Endothelial cell of umbilical vein (primary cell): ENCODE measurements at regions not wholly inside any gene's neighbourhood (a gene's known extent, or its start where the extent isn't known, plus 50 kb on each side); places are given as distances from the start of the nearest gene placed in this dataset.

Experiments
- BruUV-seq: library from RNA; stranded (reverse); fragments of 400-500 nt; replicated peaks from 2 replicates; lab custom pipeline; 2021; lab: Mats Ljungman, UMichigan
- CTCF ChIA-PET: fragments of 300-600, 350-600 bp; sonication (Branson Sonifier 250); formaldehyde crosslinking; loops from one replicate; lab custom pipeline; 2021; ENCODE audit warnings: antibody characterized with exemption, inconsistent platforms; lab: Charles Lee
- POLR2A ChIA-PET: fragments of 300-600, 350-600 bp; sonication (Branson Sonifier 250); formaldehyde crosslinking; loops from one replicate; lab custom pipeline; 2021; ENCODE audit warnings: antibody characterized with exemption, inconsistent platforms; lab: Charles Lee
- DNase-seq: peaks from one replicate; pipeline ENCODE4 v3.0.0-alpha.2; 2011; ENCODE audit warnings: low read depth, low spot score
- FAIRE-seq: peaks from 2 replicates; lab custom pipeline; 2011; peaks lifted over from hg19 to GRCh38; lab: Jason Lieb, UNC
- H2AFZ ChIP-seq: 2 replicates; pipeline ENCODE4 v1.6.0; 2012; ENCODE audit warnings: low read depth, low read length, control low read depth, inconsistent platforms
- H3K27ac ChIP-seq: 2 replicates; pipeline ENCODE4 v1.5.1; 2011; ENCODE audit warnings: low read depth, mild to moderate bottlenecking, control low read depth, low read length, moderate library complexity; ENCODE audit not compliant: insufficient read depth
- H3K27me3 ChIP-seq, 2 experiments: 2 replicates each; pipeline versions ENCODE4 v1.6.0 to v1.6.1; 2011; ENCODE audit warnings: low read length in 2 of 2, mixed read lengths in 1 of 2; ENCODE audit not compliant: control insufficient read depth in 2 of 2, insufficient read depth in 2 of 2
- H3K36me3 ChIP-seq, 2 experiments: 2 replicates in 1 of 2; 3 replicates in 1 of 2; pipeline ENCODE4 v1.5.1; 2011; ENCODE audit warnings: low read length in 2 of 2, mild to moderate bottlenecking in 1 of 2, moderate library complexity in 1 of 2; ENCODE audit not compliant: control insufficient read depth in 2 of 2, insufficient read depth in 2 of 2; ENCODE audit errors: extremely low read depth in 1 of 2
- H3K4me1 ChIP-seq: 3 replicates; pipeline ENCODE4 v1.5.1; 2011; ENCODE audit warnings: mild to moderate bottlenecking, low read length; ENCODE audit not compliant: control insufficient read depth, insufficient read depth; ENCODE audit errors: extremely low read depth
- H3K4me2 ChIP-seq: 2 replicates; pipeline ENCODE4 v1.6.1; 2011; ENCODE audit warnings: low read length, control low read depth, mixed read lengths; ENCODE audit not compliant: insufficient read depth
- H3K4me3 ChIP-seq, 3 experiments: fragments of 200-600 bp in 1 of 3; sonication (generic), shearing (Covaris generic) in 1 of 3; replicated peaks in 1 of 3; 2 replicates each; pipeline ENCODE4 v1.5.1; 2011 to 2016; ENCODE audit warnings: control low read depth in 3 of 3, low read length in 3 of 3, mild to moderate bottlenecking in 2 of 3, inconsistent platforms in 1 of 3, low read depth in 1 of 3, moderate library complexity in 1 of 3; ENCODE audit not compliant: insufficient read depth in 1 of 3
- H3K79me2 ChIP-seq: 2 replicates; pipeline ENCODE4 v1.6.0; 2012; ENCODE audit warnings: low read length, inconsistent platforms; ENCODE audit not compliant: control insufficient read depth, insufficient read depth
- H3K9ac ChIP-seq: replicated peaks from 2 replicates; pipeline ENCODE3; 2011; ENCODE audit warnings: low read length, control low read depth; ENCODE audit not compliant: insufficient read depth; ENCODE audit errors: extremely low read depth
- H3K9me1 ChIP-seq: replicated peaks from 3 replicates; pipeline ENCODE4 v1.6.0; 2011; ENCODE audit warnings: mild to moderate bottlenecking, low read length; ENCODE audit not compliant: control insufficient read depth, insufficient read depth; ENCODE audit errors: extremely low read depth
- H3K9me3 ChIP-seq: replicated peaks from 2 replicates; pipeline ENCODE4 v1.5.1; 2012; ENCODE audit warnings: low read length, inconsistent platforms; ENCODE audit not compliant: control insufficient read depth, insufficient read depth
- H4K20me1 ChIP-seq: replicated peaks from 2 replicates; pipeline ENCODE3; 2011; ENCODE audit warnings: mild to moderate bottlenecking, low read length; ENCODE audit not compliant: control insufficient read depth, insufficient read depth; ENCODE audit errors: extremely low read depth
- CTCF ChIP-seq, 2 donors: IDR thresholded peaks; 1 replicate in 1 of 2; 2 replicates in 1 of 2; pipeline ENCODE4 v1.5.1; 2011; ENCODE audit warnings: low read length in 2 of 2, mild to moderate bottlenecking in 2 of 2, moderate library complexity in 2 of 2, control low read depth in 1 of 2, inconsistent platforms in 1 of 2, low read depth in 1 of 2; ENCODE audit not compliant: insufficient read depth in 1 of 2; ENCODE audit errors: extremely low read depth in 1 of 2
- EZH2 ChIP-seq: IDR thresholded peaks from 2 replicates; pipeline ENCODE4 v1.6.1; 2012; ENCODE audit warnings: borderline replicate concordance, low read depth, mild to moderate bottlenecking, moderate library complexity, low read length, inconsistent platforms; ENCODE audit not compliant: severe bottlenecking
- FOS ChIP-seq: IDR thresholded peaks from 2 replicates; pipeline ENCODE4 v1.6.1; 2011; ENCODE audit warnings: mild to moderate bottlenecking, low read length, moderate library complexity, borderline replicate concordance; ENCODE audit not compliant: insufficient read depth
- GATA2 ChIP-seq: IDR thresholded peaks from 2 replicates; pipeline ENCODE4 v1.7.0; 2011; ENCODE audit warnings: low read depth, mild to moderate bottlenecking, moderate library complexity, mixed read lengths, low read length; ENCODE audit not compliant: insufficient read length, insufficient read depth
- JUN ChIP-seq: IDR thresholded peaks from 2 replicates; pipeline ENCODE4 v1.6.1; 2011; ENCODE audit warnings: borderline replicate concordance, low read depth; ENCODE audit not compliant: insufficient read length, insufficient read depth
- MAX ChIP-seq: IDR thresholded peaks from 2 replicates; pipeline ENCODE4 v1.6.1; 2011; ENCODE audit not compliant: insufficient read depth, insufficient read length
- MYC ChIP-seq: IDR thresholded peaks from one replicate; pipeline ENCODE4 v1.6.1; 2011; ENCODE audit warnings: mild to moderate bottlenecking, low read depth, low read length
- POLR2A ChIP-seq: IDR thresholded peaks from 2 replicates; pipeline ENCODE4 v1.6.1; 2012; ENCODE audit warnings: low read depth, mild to moderate bottlenecking, control low read depth, low read length
- POLR2AphosphoS5 ChIP-seq: IDR thresholded peaks from 2 replicates; pipeline ENCODE4 v1.6.1; 2012; ENCODE audit warnings: low read depth, mild to moderate bottlenecking, control low read depth, low read length, moderate library complexity; ENCODE audit not compliant: insufficient read depth
- dilution Hi-C: fragments of 300-500 bp; cut with MboI; formaldehyde crosslinking; loops from one replicate; pipeline ENCODE4 v1.15.0; 2019; ENCODE audit warnings: low sequenced_read_pairs; ENCODE audit not compliant: extremely low pct_ligation_motif_present
- intact Hi-C: fragments of 100-400 bp; cut with micrococcal nuclease; formaldehyde crosslinking; loops from one replicate; pipeline ENCODE4 v1.10.0; 2022

GRCh38 chr4:63553123-63553522 lies 856.1 kb downstream of the TECRL start:
- Histone ChIP-seq H3K9me1 (no peaks in the 10 kb centered on the region), H3K36me3 (no peaks in the 10 kb centered on the region), H3K4me3 (no peak overlapping the region), H3K27me3 (no peaks in the 10 kb centered on the region), H4K20me1 (no peaks in the 10 kb centered on the region), H3K4me1 (no peaks in the 10 kb centered on the region), H3K27ac (no peak overlapping the region), H3K4me2 (no peak overlapping the region), H3K9me3 (peaks cover 6% of the 10 kb centered on the region), H3K9ac (no peak overlapping the region), H2AFZ (no peak overlapping the region), H3K79me2 (no peaks in the 10 kb centered on the region)
- DNase-seq (no peak), FAIRE-seq (no peak)
- TF ChIP-seq JUN (no peak), MYC (no peak), POLR2AphosphoS5 (no peak), CTCF (IDR thresholded peaks at IDR 0.05; ENCODE audit: extremely low read depth in 1 of 2, insufficient read depth in 1 of 2, low read depth in 1 of 2, low read length in 2 of 2) (no peak), EZH2 (no peak), GATA2 (no peak), MAX (no peak), FOS (no peak), POLR2A (no peak)
- no TSS peak for BruUV-seq
- ChIA-PET CTCF (no interaction called here), POLR2A (no interaction called here)
- intact Hi-C loops (no loop called here), dilution Hi-C loops (no loop called here)
